ENCODE measurements at regions not wholly inside any gene's neighbourhood (a gene's known extent, or its start where the extent isn't known, plus 50 kb on each side); places are given as distances from the start of the nearest gene placed in this dataset.

DNA sequence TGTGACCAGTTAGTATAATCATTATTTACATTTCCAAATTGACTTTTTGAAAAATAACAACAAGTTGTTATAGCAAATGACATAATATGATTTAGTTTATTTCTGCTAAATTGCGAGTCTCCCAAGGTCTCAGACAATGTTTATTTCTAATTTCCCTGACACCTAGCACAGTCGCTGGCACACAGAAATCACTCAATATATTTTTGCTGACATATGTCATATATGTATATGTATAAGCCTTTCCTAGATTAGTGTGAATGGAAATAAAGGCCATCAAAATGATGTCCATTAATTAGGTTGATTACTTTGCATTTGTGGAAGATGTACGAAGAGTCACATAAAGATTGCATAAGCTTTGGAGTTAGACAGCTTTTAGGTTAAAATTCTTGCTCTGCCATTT lies 136.7 kb upstream of the CDH2 start:
- Histone ChIP-seq H3K9me3 (no peaks in the 10 kb centered on the region), H3K4me1 (no peaks in the 10 kb centered on the region), H3K27me3 (no peaks in the 10 kb centered on the region), H3K4me3 (no peak overlapping the region), H3K27ac (no peak overlapping the region), H3K36me3 (replicated peaks in 1 of 2; ENCODE audit: insufficient read depth in 1 of 2, low read depth in 2 of 2) (no peaks in the 10 kb centered on the region)
- intact Hi-C loops (cut with DNase I) = no loop called here
- no peak for ATAC-seq
- WGBS, 2 donors = 46 to 58% methylated on average over 3 of the region's 3 CpGs
- TF ChIP-seq, protein P1, sequence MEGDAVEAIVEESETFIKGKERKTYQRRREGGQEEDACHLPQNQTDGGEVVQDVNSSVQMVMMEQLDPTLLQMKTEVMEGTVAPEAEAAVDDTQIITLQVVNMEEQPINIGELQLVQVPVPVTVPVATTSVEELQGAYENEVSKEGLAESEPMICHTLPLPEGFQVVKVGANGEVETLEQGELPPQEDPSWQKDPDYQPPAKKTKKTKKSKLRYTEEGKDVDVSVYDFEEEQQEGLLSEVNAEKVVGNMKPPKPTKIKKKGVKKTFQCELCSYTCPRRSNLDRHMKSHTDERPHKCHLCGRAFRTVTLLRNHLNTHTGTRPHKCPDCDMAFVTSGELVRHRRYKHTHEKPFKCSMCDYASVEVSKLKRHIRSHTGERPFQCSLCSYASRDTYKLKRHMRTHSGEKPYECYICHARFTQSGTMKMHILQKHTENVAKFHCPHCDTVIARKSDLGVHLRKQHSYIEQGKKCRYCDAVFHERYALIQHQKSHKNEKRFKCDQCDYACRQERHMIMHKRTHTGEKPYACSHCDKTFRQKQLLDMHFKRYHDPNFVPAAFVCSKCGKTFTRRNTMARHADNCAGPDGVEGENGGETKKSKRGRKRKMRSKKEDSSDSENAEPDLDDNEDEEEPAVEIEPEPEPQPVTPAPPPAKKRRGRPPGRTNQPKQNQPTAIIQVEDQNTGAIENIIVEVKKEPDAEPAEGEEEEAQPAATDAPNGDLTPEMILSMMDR (IDR thresholded peaks at IDR 0.05) = no peak
- no peak for TF ChIP-seq POLR2A (IDR thresholded peaks at IDR 0.05)
- no peak for DNase-seq

DNA sequence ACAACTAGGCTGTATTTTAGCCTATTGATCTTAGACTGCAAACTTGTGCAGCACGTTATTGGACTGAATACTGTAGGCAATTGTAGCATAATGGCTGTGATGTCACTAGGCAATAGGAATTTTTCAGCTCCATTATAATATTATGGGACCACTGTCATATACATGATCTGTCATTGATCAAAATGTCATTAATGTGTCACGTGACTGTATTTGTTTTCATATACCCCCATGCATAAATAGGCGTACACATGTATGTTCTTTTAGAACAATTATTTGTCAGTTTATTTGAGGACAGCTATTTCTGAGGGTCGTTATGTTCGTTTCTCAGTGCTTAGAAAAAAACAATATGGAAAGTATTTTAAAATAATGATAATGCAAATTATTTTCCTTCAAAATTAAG lies 111.9 kb upstream of the CDH2 start:
- H3K9me3 ChIP-seq = no peaks in the 10 kb centered on the region
- no peaks in the 10 kb centered on the region for H3K27me3 ChIP-seq
- no peak for DNase-seq
- no peak for TF ChIP-seq POLR2A (IDR thresholded peaks at IDR 0.05)
- TF ChIP-seq, protein P1 (IDR thresholded peaks at IDR 0.05) = no peak
- no peak overlapping the region for H3K4me3 ChIP-seq
- no peak for ATAC-seq
- 52 to 56% methylated on average over 5 of the region's 5 CpGs for WGBS, 2 donors
- no peaks in the 10 kb centered on the region for H3K36me3 ChIP-seq (replicated peaks in 1 of 2; ENCODE audit: insufficient read depth in 1 of 2, low read depth in 2 of 2)
- intact Hi-C loops (cut with DNase I) = no loop called here
- no peaks in the 10 kb centered on the region for H3K4me1 ChIP-seq
- no peak overlapping the region for H3K27ac ChIP-seq

DNA sequence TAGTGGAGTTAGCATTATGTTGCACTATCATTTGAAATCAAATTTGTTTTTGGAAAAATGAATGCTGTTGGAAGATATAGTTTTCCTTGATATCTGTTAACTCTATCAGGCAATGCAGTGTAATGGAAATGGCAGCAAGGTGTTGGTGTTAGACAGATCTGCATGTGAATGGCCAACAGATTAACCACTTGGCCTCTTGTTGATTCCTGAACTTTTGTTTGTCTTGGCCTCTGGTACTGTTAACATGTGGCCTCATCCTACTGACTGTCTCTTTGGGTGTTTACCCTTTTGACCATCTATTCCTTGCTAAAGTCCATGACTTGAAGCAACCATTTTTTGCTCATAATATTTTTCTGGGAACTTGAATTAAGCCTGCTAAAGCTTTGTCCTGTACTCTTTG lies 110.2 kb upstream of the CDH2 start:
- DNase-seq (no peak), ATAC-seq (no peak)
- Histone ChIP-seq H3K27me3 (no peaks in the 10 kb centered on the region), H3K27ac (no peak overlapping the region), H3K4me1 (no peaks in the 10 kb centered on the region), H3K4me3 (no peak overlapping the region), H3K36me3 (replicated peaks in 1 of 2; ENCODE audit: insufficient read depth in 1 of 2, low read depth in 2 of 2) (no peaks in the 10 kb centered on the region), H3K9me3 (no peaks in the 10 kb centered on the region)
- intact Hi-C loops (cut with DNase I) = no loop called here
- TF ChIP-seq, protein P1 (IDR thresholded peaks at IDR 0.05) = no peak
- TF ChIP-seq POLR2A (IDR thresholded peaks at IDR 0.05) = no peak

DNA sequence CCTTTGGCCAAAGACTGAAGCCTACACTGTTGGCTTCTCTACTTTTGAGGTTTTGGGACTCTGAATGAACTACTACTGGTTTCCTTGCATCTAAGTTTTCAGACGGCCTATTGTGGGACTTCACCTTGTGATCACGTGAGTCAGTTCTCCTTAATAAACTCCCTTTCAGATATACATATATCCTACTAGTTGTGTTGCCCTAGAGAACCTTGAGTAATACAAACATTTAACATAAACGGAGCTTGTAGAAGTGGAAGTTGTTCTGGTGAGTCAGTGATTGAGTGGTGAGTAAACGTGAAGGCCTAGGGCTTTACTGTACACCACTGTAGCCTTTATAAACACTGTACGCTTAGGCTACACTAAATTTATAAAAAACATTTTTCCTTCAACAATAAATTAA lies 107.2 kb upstream of the CDH2 start:
- TF ChIP-seq POLR2A (IDR thresholded peaks at IDR 0.05) = no peak
- TF ChIP-seq, protein P1 (IDR thresholded peaks at IDR 0.05) = no peak
- intact Hi-C loops (cut with DNase I) = no loop called here
- H3K36me3 ChIP-seq (replicated peaks in 1 of 2; ENCODE audit: insufficient read depth in 1 of 2, low read depth in 2 of 2) = no peaks in the 10 kb centered on the region
- no peaks in the 10 kb centered on the region for H3K27me3 ChIP-seq
- no peak overlapping the region for H3K4me3 ChIP-seq
- H3K27ac ChIP-seq = no peak overlapping the region
- H3K4me1 ChIP-seq = no peaks in the 10 kb centered on the region
- ATAC-seq = no peak
- DNase-seq = no peak
- no peaks in the 10 kb centered on the region for H3K9me3 ChIP-seq
- 43 to 53% methylated on average over 5 of the region's 5 CpGs for WGBS, 2 donors

DNA sequence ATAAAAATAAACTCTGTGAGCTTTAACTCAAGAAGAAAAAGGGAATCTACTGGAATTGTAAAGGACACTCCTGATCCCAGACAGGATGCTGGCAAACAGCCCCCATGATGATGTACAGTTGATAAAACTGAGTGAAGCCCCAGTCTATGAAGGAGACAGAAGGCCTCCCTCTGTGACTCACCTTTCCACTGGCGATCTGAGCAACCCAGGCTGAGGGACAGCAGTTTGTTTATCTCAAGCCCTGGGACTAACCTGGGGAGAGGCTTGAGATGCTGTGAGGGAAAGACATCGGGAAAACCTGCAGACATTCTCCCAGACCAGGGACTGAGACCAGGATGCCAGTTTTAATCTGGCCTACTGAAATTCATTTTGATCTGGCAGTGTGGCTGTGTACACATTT lies 104.5 kb upstream of the CDH2 start:
- TF ChIP-seq, protein P1 (IDR thresholded peaks at IDR 0.05) = no peak
- no peak for TF ChIP-seq POLR2A (IDR thresholded peaks at IDR 0.05)
- Histone ChIP-seq H3K9me3 (no peaks in the 10 kb centered on the region), H3K4me1 (no peaks in the 10 kb centered on the region), H3K36me3 (replicated peaks in 1 of 2; ENCODE audit: insufficient read depth in 1 of 2, low read depth in 2 of 2) (no peaks in the 10 kb centered on the region), H3K27me3 (no peaks in the 10 kb centered on the region), H3K27ac (no peak overlapping the region), H3K4me3 (no peak overlapping the region)
- WGBS, 2 donors = 32 to 36% methylated on average over 2 of the region's 2 CpGs
- intact Hi-C loops (cut with DNase I) = no loop called here
- DNase-seq = no peak
- no peak for ATAC-seq

All from body of pancreas (tissue), 4 donors.